GM12878 (cell line): ENCODE measurements at regions not wholly inside any gene's neighbourhood (a gene's known extent, or its start where the extent isn't known, plus 50 kb on each side); places are given as distances from the start of the nearest gene placed in this dataset.

Experiments
- ATAC-seq: fragments of 200-7000 bp; cut with Tn5 transposase; 3 replicates; pipeline ENCODE4 v1.9.1; 2020; ENCODE audit warnings: mild to moderate bottlenecking, moderate library complexity
- BruUV-seq: library from RNA; stranded (reverse); fragments of 400-500 nt; replicated peaks from 2 replicates; lab custom pipeline; 2021; lab: Mats Ljungman, UMichigan
- CTCF ChIA-PET: fragments of 300-600 bp; sonication (Branson Sonifier 250); formaldehyde crosslinking; extraction: SDS; loops from one replicate; lab custom pipeline; 2021; ENCODE audit warnings: inconsistent platforms; lab: Yijun Ruan, JAX
- POLR2A ChIA-PET: fragments of 350-600 bp; formaldehyde crosslinking; extraction: SDS; loops from one replicate; lab custom pipeline; 2021; ENCODE audit warnings: inconsistent platforms; lab: Charles Lee
- RAD21 ChIA-PET: fragments of 300-600 bp; sonication (Branson Sonifier 250); formaldehyde crosslinking; loops from one replicate; lab custom pipeline; 2023; ENCODE audit warnings: antibody characterized with exemption; ENCODE audit not compliant: unreplicated experiment; lab: Charles Lee
- SMC1A ChIA-PET: fragments of 300-600 bp; sonication (Branson Sonifier 250); formaldehyde crosslinking; loops from one replicate; lab custom pipeline; 2023; ENCODE audit not compliant: unreplicated experiment, uncharacterized antibody; lab: Charles Lee
- DNase-seq: peaks from one replicate; pipeline ENCODE4 v3.0.0-alpha.2; 2011; ENCODE audit warnings: low read depth, low spot score
- FAIRE-seq: peaks from 3 replicates; lab custom pipeline; 2011; peaks lifted over from hg19 to GRCh38; lab: Jason Lieb, UNC
- H2AFZ ChIP-seq: 2 replicates; pipeline ENCODE4 v1.6.0; 2011; ENCODE audit warnings: low read depth, low read length, control low read depth; ENCODE audit not compliant: control insufficient read depth
- H3K27ac ChIP-seq: 2 replicates; pipeline ENCODE4 v1.5.1; 2011; ENCODE audit warnings: control low read depth; ENCODE audit not compliant: control insufficient read depth, insufficient read depth
- H3K27me3 ChIP-seq, 2 experiments: replicated peaks in 1 of 2; 2 replicates each; pipeline versions ENCODE4 v1.6.0 to v1.6.1; 2011; ENCODE audit warnings: low read length in 1 of 2; ENCODE audit not compliant: control insufficient read depth in 2 of 2, insufficient read depth in 2 of 2
- H3K36me3 ChIP-seq, 2 experiments: 2 replicates each; pipeline ENCODE4 v1.5.1; 2011; ENCODE audit warnings: low read length in 1 of 2; ENCODE audit not compliant: control insufficient read depth in 2 of 2, insufficient read depth in 2 of 2
- H3K4me1 ChIP-seq: 2 replicates; pipeline ENCODE4 v1.6.1; 2011; ENCODE audit warnings: mild to moderate bottlenecking, low read length, moderate library complexity, mixed read lengths; ENCODE audit not compliant: control insufficient read depth, insufficient read depth
- H3K4me2 ChIP-seq: 2 replicates; pipeline ENCODE4 v1.6.0; 2011; ENCODE audit warnings: control low read depth; ENCODE audit not compliant: control insufficient read depth, insufficient read depth
- H3K4me3 ChIP-seq: fragments of 200-600 bp; sonication (generic); 2 replicates; pipeline ENCODE4 v1.5.1; 2016
- H3K79me2 ChIP-seq: 2 replicates; pipeline ENCODE4 v1.6.0; 2011; ENCODE audit warnings: low read length; ENCODE audit not compliant: control insufficient read depth, insufficient read depth
- H3K9ac ChIP-seq: 2 replicates; pipeline ENCODE4 v1.8.0; 2011; ENCODE audit warnings: low read length, control low read depth, mixed read lengths; ENCODE audit not compliant: control insufficient read depth, insufficient read depth
- H3K9me3 ChIP-seq: replicated peaks from 3 replicates; pipeline ENCODE4 v1.5.1; 2011; ENCODE audit warnings: mild to moderate bottlenecking, low read length; ENCODE audit not compliant: control insufficient read depth, insufficient read depth
- H4K20me1 ChIP-seq: 2 replicates; pipeline ENCODE4 v1.6.0; 2011; ENCODE audit not compliant: control insufficient read depth, insufficient read depth
- CBX3 ChIP-seq: fragments of 200-600 bp; sonication (generic); IDR thresholded peaks from 2 replicates; pipeline ENCODE4 v1.6.1; 2016; ENCODE audit warnings: low read depth, borderline replicate concordance
- E2F8 ChIP-seq: fragments of 450-650 bp; IDR thresholded peaks from 2 replicates; pipeline ENCODE4 v1.6.1; 2018; ENCODE audit warnings: mild to moderate bottlenecking, low read depth, moderate library complexity; ENCODE audit not compliant: partially characterized antibody
- LARP7 ChIP-seq: fragments of 450-650 bp; IDR thresholded peaks from 2 replicates; pipeline ENCODE4 v1.6.1; 2017; ENCODE audit warnings: mild to moderate bottlenecking
- MYB ChIP-seq: fragments of 150-350 bp; IDR thresholded peaks from 2 replicates; pipeline ENCODE4 v1.6.1; 2014; ENCODE audit warnings: mild to moderate bottlenecking, low read depth, low read length, borderline replicate concordance
- NRF1 ChIP-seq: conservative IDR thresholded peaks from 2 replicates; pipeline ENCODE4 v1.6.1; 2011; ENCODE audit warnings: mild to moderate bottlenecking, low read depth, low read length, improper control_type of control experiment
- SIN3A ChIP-seq: IDR thresholded peaks from 2 replicates; pipeline ENCODE4 v1.6.1; 2012; ENCODE audit warnings: low read depth, low read length, improper control_type of control experiment
- SMAD5 ChIP-seq: IDR thresholded peaks from 2 replicates; pipeline ENCODE4 v1.6.1; 2016; ENCODE audit warnings: antibody characterized with exemption, low read depth
- SMC3 ChIP-seq: IDR thresholded peaks from 2 replicates; pipeline ENCODE4 v1.6.1; 2011; ENCODE audit warnings: low read length, improper control_type of control experiment, borderline replicate concordance
- SREBF2 ChIP-seq: IDR thresholded peaks from 2 replicates; pipeline ENCODE4 v1.6.1; 2012; ENCODE audit warnings: mild to moderate bottlenecking, low read length
- SUPT20H ChIP-seq: IDR thresholded peaks from 2 replicates; pipeline ENCODE4 v1.6.1; 2011; ENCODE audit warnings: low read depth, mild to moderate bottlenecking, low read length, moderate library complexity, borderline replicate concordance; ENCODE audit not compliant: control insufficient read depth
- TAF1 ChIP-seq: IDR thresholded peaks from 2 replicates; pipeline ENCODE4 v1.6.1; 2011; ENCODE audit warnings: mild to moderate bottlenecking, low read depth, low read length, borderline replicate concordance
- ZBED1 ChIP-seq: IDR thresholded peaks from 2 replicates; pipeline ENCODE4 v1.6.1; 2016; ENCODE audit warnings: borderline replicate concordance
- WGBS: methylation state at CpG from one replicate; pipeline ENCODE4 v1.1.6; 2016; ENCODE audit warnings: low lambda C conversion rate; ENCODE audit not compliant: insufficient replicate concordance, insufficient coverage; ENCODE audit errors: missing lambda C conversion rate; 5-methylcytosine and 5-hydroxymethylcytosine counted together
- in situ Hi-C: fragments of 300-500 bp; cut with MboI; formaldehyde crosslinking; loops from 9 replicates; pipeline ENCODE4 v1.14.3; 2018; ENCODE audit warnings: mixed read lengths
- intact Hi-C: fragments of 100-400 bp; cut with micrococcal nuclease; formaldehyde crosslinking; loops from one replicate; pipeline ENCODE4 v1.14.2; 2022; ENCODE audit not compliant: unreplicated experiment
- TF ChIP-seq, protein P1 (sequence below): fragments of 450-650 bp; formaldehyde crosslinking; IDR thresholded peaks from 2 replicates; pipeline ENCODE4 v1.5.0; 2022; ENCODE audit warnings: mild to moderate bottlenecking, missing genetic modification characterization
- TF ChIP-seq, protein P2 (sequence below): IDR thresholded peaks from 2 replicates; pipeline ENCODE4 v1.6.1; 2012; ENCODE audit warnings: low read depth, low read length, improper control_type of control experiment

- TF ChIP-seq MYB: no peak
Observed at GRCh38 chr5:33223563-33224284, 217.0 kb upstream of the TARS1 start (continued).

GRCh38 chr5:33224285-33224961, 216.3 kb upstream of the TARS1 start:
- Histone ChIP-seq H3K9ac (no peak overlapping the region), H3K4me3 (no peak overlapping the region), H3K36me3 (no peaks in the 10 kb centered on the region), H3K9me3 (no peaks in the 10 kb centered on the region), H3K27me3 (no peaks in the 10 kb centered on the region), H3K4me1 (no peaks in the 10 kb centered on the region), H2AFZ (no peak overlapping the region), H3K27ac (no peak overlapping the region), H3K4me2 (no peak overlapping the region), H4K20me1 (no peaks in the 10 kb centered on the region), H3K79me2 (no peaks in the 10 kb centered on the region)
- in situ Hi-C loops: no loop called here
- CTCF ChIA-PET: no interaction called here
- intact Hi-C loops: no loop called here
- no peak for DNase-seq
- FAIRE-seq: no peak
- RAD21 ChIA-PET: no interaction called here
- no TSS peak for BruUV-seq
- WGBS: 28% methylated on average over 4 of the region's 4 CpGs
- POLR2A ChIA-PET: no interaction called here
- SMC1A ChIA-PET: no interaction called here
- ATAC-seq: no peak
- TF ChIP-seq, protein P1, sequence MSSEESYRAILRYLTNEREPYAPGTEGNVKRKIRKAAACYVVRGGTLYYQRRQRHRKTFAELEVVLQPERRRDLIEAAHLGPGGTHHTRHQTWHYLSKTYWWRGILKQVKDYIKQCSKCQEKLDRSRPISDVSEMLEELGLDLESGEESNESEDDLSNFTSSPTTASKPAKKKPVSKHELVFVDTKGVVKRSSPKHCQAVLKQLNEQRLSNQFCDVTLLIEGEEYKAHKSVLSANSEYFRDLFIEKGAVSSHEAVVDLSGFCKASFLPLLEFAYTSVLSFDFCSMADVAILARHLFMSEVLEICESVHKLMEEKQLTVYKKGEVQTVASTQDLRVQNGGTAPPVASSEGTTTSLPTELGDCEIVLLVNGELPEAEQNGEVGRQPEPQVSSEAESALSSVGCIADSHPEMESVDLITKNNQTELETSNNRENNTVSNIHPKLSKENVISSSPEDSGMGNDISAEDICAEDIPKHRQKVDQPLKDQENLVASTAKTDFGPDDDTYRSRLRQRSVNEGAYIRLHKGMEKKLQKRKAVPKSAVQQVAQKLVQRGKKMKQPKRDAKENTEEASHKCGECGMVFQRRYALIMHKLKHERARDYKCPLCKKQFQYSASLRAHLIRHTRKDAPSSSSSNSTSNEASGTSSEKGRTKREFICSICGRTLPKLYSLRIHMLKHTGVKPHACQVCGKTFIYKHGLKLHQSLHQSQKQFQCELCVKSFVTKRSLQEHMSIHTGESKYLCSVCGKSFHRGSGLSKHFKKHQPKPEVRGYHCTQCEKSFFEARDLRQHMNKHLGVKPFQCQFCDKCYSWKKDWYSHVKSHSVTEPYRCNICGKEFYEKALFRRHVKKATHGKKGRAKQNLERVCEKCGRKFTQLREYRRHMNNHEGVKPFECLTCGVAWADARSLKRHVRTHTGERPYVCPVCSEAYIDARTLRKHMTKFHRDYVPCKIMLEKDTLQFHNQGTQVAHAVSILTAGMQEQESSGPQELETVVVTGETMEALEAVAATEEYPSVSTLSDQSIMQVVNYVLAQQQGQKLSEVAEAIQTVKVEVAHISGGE (CRISPR knock-in tag): no peak
- TF ChIP-seq SUPT20H: no peak
- no peak for TF ChIP-seq E2F8
- no peak for TF ChIP-seq SMAD5
- TF ChIP-seq NRF1: no peak
- TF ChIP-seq SMC3: no peak
- no peak for TF ChIP-seq SIN3A
- no peak for TF ChIP-seq CBX3
- no peak for TF ChIP-seq ZBED1
- TF ChIP-seq, protein P2, sequence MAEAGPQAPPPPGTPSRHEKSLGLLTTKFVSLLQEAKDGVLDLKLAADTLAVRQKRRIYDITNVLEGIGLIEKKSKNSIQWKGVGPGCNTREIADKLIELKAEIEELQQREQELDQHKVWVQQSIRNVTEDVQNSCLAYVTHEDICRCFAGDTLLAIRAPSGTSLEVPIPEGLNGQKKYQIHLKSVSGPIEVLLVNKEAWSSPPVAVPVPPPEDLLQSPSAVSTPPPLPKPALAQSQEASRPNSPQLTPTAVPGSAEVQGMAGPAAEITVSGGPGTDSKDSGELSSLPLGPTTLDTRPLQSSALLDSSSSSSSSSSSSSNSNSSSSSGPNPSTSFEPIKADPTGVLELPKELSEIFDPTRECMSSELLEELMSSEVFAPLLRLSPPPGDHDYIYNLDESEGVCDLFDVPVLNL: no peak
- TF ChIP-seq TAF1: no peak
- no peak for TF ChIP-seq SREBF2
- no peak for TF ChIP-seq LARP7
